NCI-H2171 treated with DMSO at 0.1 percent for 48 hours (cell line): ENCODE measurements at regions not wholly inside any gene's neighbourhood (a gene's known extent, or its start where the extent isn't known, plus 50 kb on each side); places are given as distances from the start of the nearest gene placed in this dataset.
"Not testable (repeated sequence)": the region's sequence is repeated elsewhere in the genome, so short reads cannot be mapped to it uniquely, and the experiment has no call there.

Source experiments
- DNase-seq: peaks from one replicate; lab custom pipeline; 2025; lab: John Stamatoyannopoulos, UW

- DNase-seq: peak; percentile 4
Observed at GRCh38 chr5:81826128-81826527, 75.2 kb upstream of the SSBP2 start.

GRCh38 chr5:81825237-81825636 lies 74.3 kb upstream of the SSBP2 start:
- peak; percentile 40 for DNase-seq

- DNase-seq: not testable (repeated sequence)
Observed at GRCh38 chr5:81823736-81824135, 72.8 kb upstream of the SSBP2 start.

- DNase-seq: no peak
Observed at GRCh38 chr5:81820863-81821262, 70.0 kb upstream of the SSBP2 start.

- DNase-seq: no peak
Observed at GRCh38 chr5:81820318-81820636, 69.4 kb upstream of the SSBP2 start.

- peak; percentile 50 for DNase-seq
Observed at GRCh38 chr5:81819556-81820317, 68.8 kb upstream of the SSBP2 start.

GRCh38 chr5:81817980-81818379 lies 67.1 kb upstream of the SSBP2 start:
- DNase-seq: no peak

GRCh38 chr5:81817086-81817485 lies 66.2 kb upstream of the SSBP2 start:
- DNase-seq: no peak

- DNase-seq: no peak
Observed at GRCh38 chr5:81815321-81815720, 64.4 kb upstream of the SSBP2 start.

- DNase-seq: no peak
Observed at GRCh38 chr5:81808106-81808505, 57.2 kb upstream of the SSBP2 start.

GRCh38 chr5:81805086-81805485 lies 54.2 kb upstream of the SSBP2 start:
- DNase-seq: no peak

GRCh38 chr5:81803812-81804211 lies 52.9 kb upstream of the SSBP2 start:
- no peak for DNase-seq

GRCh38 chr5:81802625-81803024 lies 51.7 kb upstream of the SSBP2 start:
- no peak for DNase-seq

- no peak for DNase-seq
Observed at GRCh38 chr5:81802020-81802419, 51.1 kb upstream of the SSBP2 start.

- no peak for DNase-seq
Observed at GRCh38 chr5:81800797-81801196, 49.9 kb upstream of the SSBP2 start.
